GM21423 (cell line): ENCODE measurements at regions not wholly inside any gene's neighbourhood (a gene's known extent, or its start where the extent isn't known, plus 50 kb on each side); places are given as distances from the start of the nearest gene placed in this dataset.

Source experiments
- ATAC-seq: cut with Tn5 transposase; IDR thresholded peaks from one replicate; pipeline ENCODE4 v1.9.1; 2021; ENCODE audit warnings: mild to moderate bottlenecking, moderate library complexity; ENCODE audit not compliant: unreplicated experiment

DNA sequence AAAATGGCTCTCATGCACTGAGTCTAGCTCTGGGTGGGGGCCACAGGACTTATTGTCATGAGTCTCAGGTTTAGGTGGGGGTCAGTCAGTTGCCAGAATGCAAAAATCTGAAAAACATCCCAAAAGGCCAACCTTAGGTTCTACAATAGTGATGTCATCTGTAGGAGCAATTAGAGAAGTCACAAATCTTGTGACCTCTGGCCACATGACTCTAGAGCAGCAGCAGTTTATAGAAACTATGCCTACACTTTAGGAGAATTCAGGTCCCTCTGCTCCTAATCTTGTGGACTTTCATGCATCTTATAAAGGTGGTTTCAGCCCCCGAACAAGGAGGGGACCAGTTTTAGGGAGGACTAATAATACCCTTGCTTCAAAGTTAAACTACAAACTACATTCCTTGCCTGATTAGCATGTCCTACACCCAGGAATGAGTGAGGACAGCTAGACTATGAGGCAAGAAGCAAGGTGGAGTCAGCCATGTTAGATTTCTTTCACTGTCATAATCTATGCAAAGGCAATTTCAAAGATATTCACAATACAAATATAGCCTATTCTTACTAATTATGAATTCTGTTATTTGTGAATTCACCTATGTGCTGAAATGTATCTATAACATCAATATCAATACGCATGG, 123.5 kb upstream of the ADCY1 start:
- no peak for ATAC-seq

DNA sequence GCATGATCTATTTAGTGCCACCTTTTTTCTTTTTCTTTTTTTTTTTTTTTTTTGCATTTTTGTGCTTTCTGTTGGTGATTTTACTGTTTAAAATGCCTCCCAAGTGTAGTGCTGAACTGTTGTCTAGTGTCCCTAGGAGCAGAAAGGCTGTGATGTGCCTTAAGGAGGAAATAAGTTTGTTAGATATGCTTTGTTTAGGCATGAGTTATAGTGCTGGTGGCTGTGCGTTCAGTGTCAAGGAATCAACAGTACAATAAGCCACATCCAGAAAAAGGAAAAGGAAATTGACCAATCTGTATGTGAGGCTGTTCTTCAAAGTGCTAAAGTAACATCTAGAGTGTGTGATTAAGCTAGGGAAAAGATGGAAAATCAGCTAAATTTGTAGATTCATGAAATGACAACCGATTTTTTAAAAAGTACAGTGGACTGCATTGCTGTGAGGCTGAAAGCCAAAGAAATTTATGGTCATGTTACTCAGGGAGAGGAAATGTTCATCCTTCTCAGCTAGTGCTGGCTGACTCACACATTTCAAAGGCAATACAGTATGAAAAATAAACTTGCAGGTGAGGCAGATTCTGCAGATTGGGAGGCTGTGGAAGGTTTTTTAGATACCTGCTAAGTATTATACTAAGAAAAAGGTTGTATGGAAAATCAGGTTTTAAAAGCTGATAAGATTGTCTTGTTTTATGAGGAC, 122.7 kb upstream of the ADCY1 start:
- ATAC-seq: no peak

DNA sequence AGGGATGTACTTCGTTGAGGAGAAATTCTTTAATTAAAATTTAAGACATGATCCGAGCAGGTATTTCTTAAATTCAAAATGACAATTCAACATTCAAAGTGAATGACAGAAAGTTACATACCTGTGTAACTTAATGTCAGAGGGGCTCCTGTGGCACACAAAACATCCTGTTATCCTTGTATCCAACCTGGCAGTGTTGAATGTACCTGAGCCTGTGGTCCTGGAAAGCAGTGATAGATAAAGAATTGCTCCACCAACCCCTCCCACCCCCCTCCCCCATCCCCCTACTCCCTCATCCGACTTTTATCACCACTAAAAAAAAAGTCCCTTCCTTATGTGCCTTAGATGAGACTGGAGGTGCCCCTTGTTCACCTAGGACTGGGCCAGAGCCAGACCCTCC, 119.4 kb upstream of the ADCY1 start:
- no peak for ATAC-seq

DNA sequence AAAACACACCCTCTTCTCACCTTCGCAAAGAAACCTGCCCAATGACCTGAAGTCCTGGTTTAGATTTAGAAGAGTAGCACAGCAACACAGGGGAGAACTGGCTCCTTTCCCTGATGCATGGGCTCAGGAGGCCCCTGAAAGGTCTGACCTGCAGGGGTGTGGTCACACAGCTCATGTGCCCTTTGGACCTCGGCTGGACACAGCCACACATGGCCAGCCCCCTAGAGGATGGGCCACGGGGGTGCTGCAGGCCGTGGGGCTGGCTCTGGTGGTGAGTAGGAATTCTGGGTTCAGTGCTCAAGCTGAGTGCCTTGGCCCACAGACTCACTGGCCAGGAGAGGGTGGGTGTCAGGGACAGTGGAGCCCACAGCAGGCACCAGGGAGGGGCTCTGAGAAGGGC, 118.5 kb upstream of the ADCY1 start:
- ATAC-seq: no peak

DNA sequence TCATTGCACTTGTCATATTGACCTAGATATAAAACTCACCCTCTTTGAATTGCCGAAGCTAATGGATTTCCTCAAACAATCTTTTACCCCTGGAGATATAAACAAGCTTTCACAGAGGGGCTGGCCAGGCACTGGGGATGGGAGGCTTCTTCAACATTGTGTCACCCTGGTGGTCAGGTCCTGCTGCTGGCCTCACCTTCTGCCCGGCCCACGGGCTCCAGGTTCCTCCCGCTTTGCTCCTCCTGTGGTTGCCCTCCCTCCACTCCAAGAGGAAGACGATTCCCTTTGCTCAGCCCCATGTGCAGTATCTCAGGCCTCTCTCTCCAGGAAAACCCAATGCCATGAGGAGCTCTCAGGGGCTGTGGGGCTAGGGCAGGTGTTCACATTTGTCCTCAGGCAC, 118.1 kb upstream of the ADCY1 start:
- no peak for ATAC-seq

DNA sequence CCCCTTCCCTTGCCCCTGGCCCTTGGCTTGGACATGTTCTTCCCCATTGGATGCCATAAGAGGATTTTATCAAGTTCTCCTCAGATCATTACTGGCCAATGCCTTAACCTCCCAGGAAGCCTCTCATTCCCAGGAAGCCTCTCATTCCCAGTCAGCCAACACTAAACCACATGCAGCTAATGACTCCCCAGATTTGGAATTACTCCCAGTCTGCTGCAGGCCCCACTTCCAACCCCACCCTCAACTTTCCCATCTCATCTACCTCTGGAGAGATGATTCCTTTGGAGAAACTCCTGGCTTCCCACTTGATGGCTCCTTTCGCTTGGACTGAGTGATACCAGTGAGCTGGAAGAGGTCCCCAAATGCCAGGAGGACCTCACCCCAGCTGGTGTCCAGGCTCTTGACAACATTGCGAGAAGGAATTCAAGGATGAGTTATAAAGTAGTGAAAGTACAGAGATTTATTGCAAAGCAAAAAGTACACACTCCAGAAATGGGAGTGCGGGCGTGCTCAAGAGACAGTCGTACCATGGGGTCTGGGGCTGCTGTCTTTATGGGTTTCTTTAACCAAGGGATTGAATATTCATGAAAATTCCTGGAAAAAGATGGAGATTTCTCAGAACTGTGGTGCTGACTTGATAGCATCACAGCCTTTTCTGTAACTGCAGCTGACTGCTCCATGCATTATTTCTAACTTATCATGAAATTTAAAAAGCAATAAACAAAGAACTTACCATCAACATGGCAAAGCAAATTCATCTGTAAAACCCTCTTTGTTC, 117.2 kb upstream of the ADCY1 start:
- ATAC-seq: no peak

DNA sequence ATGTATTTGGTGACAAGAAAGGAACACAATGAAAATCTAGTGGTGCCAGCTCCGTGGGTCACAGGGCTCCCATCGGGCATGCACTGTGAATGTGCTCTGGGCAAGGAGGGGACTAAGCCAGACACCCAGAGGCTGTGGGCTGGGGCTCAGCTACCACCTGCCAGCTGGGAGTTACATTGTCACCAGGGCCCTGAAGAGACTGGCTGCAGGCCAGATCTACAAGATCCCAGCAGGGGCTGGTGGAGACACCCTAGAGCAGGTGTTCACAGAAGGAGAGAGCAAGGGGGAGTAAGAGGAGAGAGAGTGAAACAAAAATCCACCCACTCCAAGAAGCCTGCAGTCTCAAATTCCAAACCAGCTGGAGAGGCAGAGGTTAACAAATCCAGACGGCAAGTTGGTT, 116.6 kb upstream of the ADCY1 start:
- no peak for ATAC-seq

DNA sequence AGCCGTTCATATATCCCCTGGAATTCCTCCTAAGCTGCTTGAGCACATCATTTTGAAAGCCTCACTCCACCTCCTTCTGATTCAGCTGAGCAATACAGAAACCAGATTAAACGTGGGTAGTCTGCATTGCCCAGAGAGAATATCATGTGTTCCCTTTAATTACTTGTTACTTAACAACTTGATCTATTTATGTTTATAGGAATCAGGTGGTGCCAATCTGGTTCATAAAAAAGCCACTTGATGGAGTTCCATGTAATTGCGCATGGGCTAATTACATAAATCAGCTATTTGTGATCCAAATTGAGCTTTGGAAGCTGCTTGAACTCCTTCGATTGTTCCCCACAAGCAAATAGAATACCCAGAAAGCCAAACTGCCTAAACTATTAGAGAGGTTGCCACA, 114.7 kb upstream of the ADCY1 start:
- no peak for ATAC-seq

DNA sequence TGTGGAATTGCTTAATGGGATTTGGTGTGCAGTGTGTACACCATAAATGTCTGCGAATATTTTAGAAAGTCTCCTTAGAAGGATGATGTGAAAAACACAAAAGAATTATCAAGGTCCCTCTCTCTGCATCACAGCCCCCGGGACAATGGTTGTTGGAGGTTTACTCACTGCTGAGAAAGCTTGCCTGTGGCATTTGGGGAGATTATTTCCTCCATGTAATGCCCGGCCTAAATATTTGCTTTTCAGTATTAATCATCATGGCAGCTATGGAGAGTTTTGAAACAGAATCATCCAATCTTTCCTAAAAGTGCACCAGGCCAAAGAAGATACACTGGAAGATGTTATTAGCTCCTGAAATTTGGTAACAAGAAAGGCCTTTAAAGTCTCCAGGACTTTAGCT, 113.8 kb upstream of the ADCY1 start:
- ATAC-seq: no peak

DNA sequence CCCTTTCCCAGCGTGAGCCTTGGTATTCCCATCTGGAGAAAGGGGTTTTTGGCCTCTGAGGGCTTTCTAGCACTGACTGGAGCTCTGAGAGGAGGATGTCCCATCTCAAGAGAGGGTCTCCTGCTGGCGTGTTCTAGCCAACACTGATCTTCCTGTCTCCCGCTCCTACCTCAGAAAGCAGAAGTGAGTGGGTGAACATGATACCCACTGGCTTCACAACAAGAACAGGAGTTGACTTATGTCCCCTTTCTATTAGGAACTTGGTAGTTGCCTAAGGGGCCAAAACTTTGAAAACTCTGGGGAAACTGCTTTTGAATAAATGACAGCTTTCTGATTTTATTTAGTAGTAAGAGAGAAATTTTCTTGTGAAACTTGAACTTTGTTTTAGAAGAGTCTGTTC, 113.1 kb upstream of the ADCY1 start:
- ATAC-seq: no peak

DNA sequence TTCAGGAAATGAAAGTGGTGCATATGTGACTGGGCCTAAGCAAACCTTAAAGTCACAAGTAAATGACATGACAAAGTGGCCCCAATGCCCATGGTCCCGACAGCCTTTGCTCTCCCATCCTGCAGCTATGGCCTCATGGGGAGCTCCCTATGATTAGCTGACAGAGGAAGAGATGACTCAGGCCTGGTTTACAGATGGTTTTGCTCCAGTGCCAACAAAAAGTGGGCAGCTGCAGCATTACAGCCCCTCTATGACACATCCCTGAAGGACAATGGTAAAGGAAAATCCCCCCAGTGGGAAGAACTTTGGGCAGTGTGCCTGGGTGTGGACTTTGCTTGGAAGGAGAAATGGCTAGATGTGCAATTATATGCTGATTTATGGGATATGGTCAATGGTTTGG, 105.1 kb upstream of the ADCY1 start:
- ATAC-seq: no peak

DNA sequence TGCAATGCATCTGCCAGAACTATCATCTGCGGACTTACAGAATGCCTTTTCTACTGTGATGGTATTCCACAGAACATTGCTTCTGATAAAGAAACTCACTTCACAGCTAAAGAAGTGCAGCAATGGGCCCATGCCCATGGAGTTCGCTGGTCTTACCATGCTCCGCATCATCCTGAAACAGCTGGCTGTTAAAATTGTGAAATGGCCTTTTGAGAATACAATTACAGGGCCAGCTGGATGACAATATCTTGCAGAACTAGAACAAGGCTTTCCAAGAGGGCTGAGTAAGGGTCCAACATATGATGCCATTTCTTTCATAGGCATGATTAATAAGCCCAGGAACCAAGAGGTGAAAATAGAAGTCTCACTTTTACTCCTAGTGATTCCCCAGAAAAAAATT, 104.1 kb upstream of the ADCY1 start:
- ATAC-seq: no peak

DNA sequence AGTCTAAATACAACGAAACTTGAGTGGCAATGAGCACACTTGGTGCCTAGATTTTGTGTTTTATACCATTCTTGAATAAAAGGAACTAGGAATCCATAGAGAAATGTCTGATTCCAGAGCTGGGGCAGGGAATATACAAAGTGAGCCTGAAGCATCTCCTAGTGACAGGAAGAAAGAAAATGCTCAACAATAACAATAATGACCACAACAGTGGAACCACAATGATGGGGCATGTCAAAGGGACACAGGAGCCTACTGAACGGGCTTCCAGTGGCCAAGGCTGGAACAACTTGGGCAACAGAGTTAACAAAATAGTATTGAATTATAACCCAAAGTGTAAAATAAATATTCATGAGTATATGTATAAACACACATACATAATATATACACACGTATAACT, 94.4 kb upstream of the ADCY1 start:
- no peak for ATAC-seq

DNA sequence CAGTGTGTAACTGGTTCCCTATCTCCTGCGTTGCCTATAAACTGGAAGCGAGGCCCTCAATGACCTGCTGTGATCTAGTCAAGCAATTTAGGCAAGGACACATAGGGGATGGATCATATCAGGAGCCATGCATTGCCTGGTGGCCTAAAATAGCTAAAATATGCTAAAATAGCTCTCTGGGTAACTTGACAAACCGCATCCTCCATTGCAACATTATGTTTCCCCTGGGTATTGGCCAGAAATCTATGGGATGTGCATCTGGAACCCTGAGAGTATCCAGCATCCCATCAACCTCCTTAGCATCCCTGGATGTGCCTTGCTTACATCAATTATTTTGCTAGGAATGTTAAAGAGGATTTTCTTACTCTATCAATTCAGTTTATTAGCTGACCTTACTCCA, 91.7 kb upstream of the ADCY1 start:
- ATAC-seq: no peak

DNA sequence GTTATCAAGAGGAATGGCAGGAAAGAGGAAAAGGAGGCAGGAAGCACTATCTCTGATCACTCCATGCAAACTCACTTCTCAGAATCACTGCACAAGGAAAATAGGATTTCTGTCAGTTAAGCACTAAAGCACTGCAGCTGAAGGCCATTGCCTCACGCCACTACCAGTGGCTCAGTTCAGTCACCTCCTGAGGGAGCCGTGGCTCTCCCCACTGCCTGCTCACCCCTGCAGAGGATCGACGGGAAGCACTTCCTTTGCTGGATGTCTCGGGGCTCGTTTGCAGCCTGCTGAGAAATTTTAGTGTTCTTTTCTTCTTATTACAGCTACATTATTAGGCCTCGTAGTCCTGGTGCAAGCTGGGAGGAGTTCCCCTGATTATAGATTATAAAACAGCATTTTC, 90.1 kb upstream of the ADCY1 start:
- ATAC-seq: no peak

DNA sequence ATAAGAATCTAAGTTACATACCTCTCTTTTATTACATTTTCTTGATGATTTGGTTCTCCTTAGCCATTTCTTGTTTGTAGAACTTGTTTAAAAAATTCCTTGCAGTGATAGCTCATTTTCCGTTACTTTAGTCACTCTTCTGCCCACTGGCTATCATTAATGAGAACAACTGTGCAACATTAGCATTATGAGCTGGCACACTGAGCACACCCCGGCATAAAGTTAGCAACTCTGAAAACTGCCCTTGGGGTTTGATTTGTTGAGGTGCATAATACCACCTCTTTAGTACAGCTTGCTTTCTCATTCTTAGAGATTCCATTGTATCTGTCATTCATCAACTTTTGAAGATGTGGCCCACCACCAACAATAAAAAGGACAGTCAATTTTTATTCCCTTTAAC, 87.6 kb upstream of the ADCY1 start:
- ATAC-seq: no peak

DNA sequence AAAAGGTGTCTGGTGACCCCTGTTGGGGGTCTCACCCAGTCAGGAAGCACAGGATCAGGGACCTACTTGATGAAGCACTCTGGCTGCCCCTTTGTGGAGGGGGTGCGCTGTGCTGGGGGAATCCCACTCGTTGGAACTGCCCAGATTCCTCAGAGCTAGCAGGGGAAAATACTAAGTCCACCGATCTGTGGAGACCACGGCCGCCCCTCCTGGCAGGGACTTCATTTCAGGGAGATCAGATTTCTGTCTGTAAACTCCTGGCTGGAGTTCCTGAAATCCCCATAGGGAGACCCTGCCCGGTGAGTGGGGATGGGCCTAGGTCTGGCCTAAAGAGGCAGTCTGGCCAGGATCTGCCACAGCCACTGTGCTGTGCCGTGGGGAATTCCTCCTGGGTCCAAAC, 79.3 kb upstream of the ADCY1 start:
- ATAC-seq: no peak

DNA sequence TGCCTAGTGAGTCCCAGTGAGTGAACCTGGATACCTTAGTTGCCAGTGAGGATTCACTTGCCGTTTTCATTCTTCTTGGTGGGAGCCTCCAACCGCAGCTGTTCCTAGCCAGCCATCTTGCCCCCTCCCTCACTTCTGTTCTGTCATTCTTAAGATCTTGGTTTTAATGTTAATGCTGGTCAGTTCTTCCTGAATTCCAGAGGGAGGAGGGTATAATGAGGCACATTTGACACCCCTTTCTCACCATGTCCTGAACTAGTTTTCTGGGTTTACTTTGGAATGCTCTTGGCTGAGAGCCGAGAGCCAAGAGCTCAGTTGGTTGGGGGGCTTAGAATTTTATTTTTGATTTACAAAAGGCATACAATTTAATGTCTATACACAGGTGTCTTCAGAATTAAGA, 78.5 kb upstream of the ADCY1 start:
- no peak for ATAC-seq

DNA sequence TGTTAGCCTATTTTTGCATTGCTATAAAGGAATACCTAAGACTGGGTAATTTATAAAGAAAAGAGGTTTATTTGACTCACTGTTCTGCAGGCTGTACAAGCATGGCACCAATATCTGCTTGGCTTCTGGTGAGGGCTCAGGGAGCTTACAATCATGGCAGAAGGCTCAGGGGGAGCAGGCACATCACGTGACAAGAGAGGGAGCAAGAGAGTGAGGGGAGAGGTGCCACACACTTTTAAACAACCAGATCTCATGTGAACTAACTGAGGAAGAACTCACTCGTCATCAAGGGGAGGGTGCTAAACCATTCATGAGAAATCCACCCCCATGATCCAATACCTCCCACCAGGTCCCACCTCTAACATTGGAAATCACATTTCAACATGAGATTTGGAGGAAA, 73.9 kb upstream of the ADCY1 start:
- ATAC-seq: no peak

DNA sequence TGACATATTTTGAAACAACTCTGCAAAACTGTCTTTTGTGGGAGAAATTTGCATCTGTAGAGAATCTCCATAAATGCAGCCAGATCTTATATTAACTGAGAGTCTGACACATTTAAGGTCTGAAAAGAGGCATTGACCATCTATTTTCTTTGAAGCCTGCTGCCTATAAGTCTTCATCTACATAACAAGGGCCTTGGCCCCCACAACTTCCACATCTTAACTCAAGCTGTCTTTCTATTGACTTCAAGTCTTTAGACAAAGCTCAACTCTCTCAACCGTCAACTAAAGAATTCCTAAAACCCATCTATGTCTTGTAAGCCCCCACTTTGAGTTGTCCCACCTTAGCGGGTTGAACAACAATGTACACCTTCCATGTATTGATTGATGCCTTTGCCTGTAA, 72.4 kb upstream of the ADCY1 start:
- ATAC-seq: no peak

DNA sequence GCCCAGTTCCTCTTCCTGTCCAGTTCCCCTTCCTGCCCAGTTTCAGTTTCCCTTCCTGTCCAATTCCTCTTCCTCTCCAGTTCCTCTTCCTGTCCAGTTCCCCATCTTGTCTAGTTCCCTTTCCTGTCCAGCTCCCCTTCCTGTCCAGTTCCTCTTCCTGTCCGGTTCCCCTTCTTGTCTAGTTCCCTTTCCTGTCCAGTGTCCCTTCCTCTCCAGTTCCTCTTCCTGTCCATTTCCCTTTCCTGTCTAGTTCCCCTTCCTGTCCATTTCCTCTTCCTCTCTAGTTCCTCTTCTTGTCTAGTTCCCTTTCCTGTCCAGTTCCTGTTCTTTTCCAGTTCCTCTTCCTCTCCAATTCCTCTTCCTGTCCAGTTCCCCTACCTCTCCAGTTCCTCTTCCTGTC, 68.1 kb upstream of the ADCY1 start:
- no peak for ATAC-seq

DNA sequence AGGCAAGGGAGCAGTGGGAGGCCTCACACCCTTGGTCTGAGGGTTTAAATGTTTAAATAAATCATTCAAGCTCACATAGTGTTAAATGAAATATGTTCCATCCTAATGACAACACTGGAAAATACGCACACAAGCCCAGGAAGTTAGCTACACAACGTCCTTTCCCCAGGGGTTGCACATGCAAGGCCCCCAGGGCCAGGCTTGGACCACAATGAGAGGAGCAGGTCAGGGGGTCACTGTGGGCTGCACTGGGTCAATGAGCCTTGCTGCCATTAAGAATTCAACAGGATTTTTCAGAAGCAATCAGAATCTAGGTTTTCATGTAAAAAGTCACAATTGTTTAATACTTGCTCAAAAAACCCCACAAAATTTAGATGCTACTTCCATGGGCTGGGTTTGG, 64.9 kb upstream of the ADCY1 start:
- ATAC-seq: no peak
